SK-N-SH (cell line): ENCODE measurements at regions not wholly inside any gene's neighbourhood (a gene's known extent, or its start where the extent isn't known, plus 50 kb on each side); places are given as distances from the start of the nearest gene placed in this dataset.

Experiments used
- CTCF ChIA-PET: fragments of 300-600, 350-600 bp; formaldehyde crosslinking; extraction: SDS; loops from one replicate; lab custom pipeline; 2021; lab: Yijun Ruan, JAX
- POLR2A ChIA-PET: fragments of 350-600 bp; sonication (Branson Sonifier 250); formaldehyde crosslinking; extraction: SDS; loops from one replicate; lab custom pipeline; 2020; ENCODE audit warnings: antibody characterized with exemption, inconsistent platforms; lab: Yijun Ruan, JAX
- DNase-seq: peaks from one replicate; pipeline ENCODE4 v3.0.0; 2012
- H2AFZ ChIP-seq: fragments of 200-600 bp; sonication (generic); 2 replicates; pipeline ENCODE4 v1.8.1; 2016; ENCODE audit warnings: antibody characterized with exemption, mild to moderate bottlenecking, low read depth
- H3F3A ChIP-seq: fragments of 200-600 bp; sonication (generic); replicated peaks from 2 replicates; pipeline ENCODE3; 2016; ENCODE audit warnings: antibody characterized with exemption, mild to moderate bottlenecking; ENCODE audit not compliant: insufficient read depth
- H3K27ac ChIP-seq, 2 experiments: fragments of 200-500 bp in 1 of 2; fragments of 200-600 bp in 1 of 2; sonication (Bioruptor generic) in 1 of 2; sonication (generic), shearing (Covaris generic) in 1 of 2; 2 replicates each; pipeline versions ENCODE4 v1.5.1 to v1.6.1; 2014 to 2016; ENCODE audit warnings: low read depth in 2 of 2, inconsistent platforms in 1 of 2, low read length in 1 of 2, mild to moderate bottlenecking in 1 of 2, mixed read lengths in 1 of 2
- H3K27me3 ChIP-seq: fragments of 200-600 bp; sonication (generic), shearing (Covaris generic); 2 replicates; pipeline ENCODE4 v1.6.1; 2016; ENCODE audit warnings: mixed run types; ENCODE audit not compliant: insufficient read depth
- H3K36me3 ChIP-seq, 2 experiments: fragments of 200-500 bp in 1 of 2; fragments of 200-600 bp in 1 of 2; sonication (Bioruptor generic) in 1 of 2; sonication (generic) in 1 of 2; replicated peaks in 1 of 2; 2 replicates each; pipeline versions ENCODE3 to v1.5.1; 2014 to 2016; ENCODE audit warnings: low read length in 1 of 2, mild to moderate bottlenecking in 1 of 2; ENCODE audit not compliant: insufficient read depth in 2 of 2, control insufficient read depth in 1 of 2
- H3K4me1 ChIP-seq, 2 experiments: fragments of 200-500 bp in 1 of 2; fragments of 200-600 bp in 1 of 2; sonication (Bioruptor generic) in 1 of 2; sonication (generic), shearing (Covaris generic) in 1 of 2; 2 replicates each; pipeline versions ENCODE4 v1.5.1 to v1.6.1; 2014 to 2016; ENCODE audit warnings: low read depth in 1 of 2, low read length in 1 of 2, mixed run types in 1 of 2; ENCODE audit not compliant: insufficient read depth in 2 of 2, control insufficient read depth in 1 of 2
- H3K4me2 ChIP-seq: fragments of 200-600 bp; sonication (generic), shearing (Covaris generic); 2 replicates; pipeline ENCODE4 v1.6.1; 2017; ENCODE audit warnings: mixed run types
- H3K4me3 ChIP-seq, 2 experiments: fragments of 200-500 bp in 1 of 2; fragments of 200-600 bp in 1 of 2; sonication (Bioruptor generic) in 1 of 2; sonication (generic), shearing (Covaris generic) in 1 of 2; 2 replicates each; pipeline versions ENCODE4 v1.5.1 to v1.8.1; 2014 to 2016; ENCODE audit warnings: low read depth in 2 of 2, inconsistent platforms in 1 of 2, low read length in 1 of 2, mild to moderate bottlenecking in 1 of 2, mixed read lengths in 1 of 2, moderate library complexity in 1 of 2
- H3K79me2 ChIP-seq: fragments of 200-600 bp; sonication (generic); 2 replicates; pipeline ENCODE4 v1.8.1; 2017; ENCODE audit warnings: mild to moderate bottlenecking; ENCODE audit not compliant: insufficient read depth
- H3K9ac ChIP-seq: fragments of 200-600 bp; sonication (generic); 2 replicates; pipeline ENCODE4 v1.6.1; 2017; ENCODE audit warnings: mixed run types
- H3K9me2 ChIP-seq: fragments of 200-600 bp; sonication (generic); 2 replicates; pipeline ENCODE4 v1.6.1; 2017; ENCODE audit warnings: mixed run types
- H3K9me3 ChIP-seq: fragments of 200-600 bp; sonication (generic); 2 replicates; pipeline ENCODE4 v1.6.1; 2017; ENCODE audit warnings: mixed run types, mild to moderate bottlenecking, moderate library complexity
- H4K20me1 ChIP-seq: fragments of 200-600 bp; sonication (generic); 2 replicates; pipeline ENCODE4 v1.6.1; 2017; ENCODE audit warnings: mild to moderate bottlenecking, mixed run types; ENCODE audit not compliant: insufficient read depth
- CTCF ChIP-seq: fragments of 200-600 bp; sonication (generic); IDR thresholded peaks from 2 replicates; pipeline ENCODE4 v1.6.1; 2017; ENCODE audit warnings: antibody characterized with exemption, mild to moderate bottlenecking, moderate library complexity
- EP300 ChIP-seq, 2 experiments: IDR thresholded peaks; 2 replicates each; pipeline versions ENCODE4 v1.4.0 to v1.6.1; 2012; ENCODE audit warnings: borderline replicate concordance in 1 of 2, low read depth in 1 of 2, low read length in 1 of 2
- FOSL2 ChIP-seq: IDR thresholded peaks from 2 replicates; pipeline ENCODE4 v1.4.0; 2012; ENCODE audit warnings: low read depth, mild to moderate bottlenecking, moderate library complexity, borderline replicate concordance
- FOXJ3 ChIP-seq: sonication (generic); formaldehyde crosslinking; IDR thresholded peaks from 2 replicates; pipeline ENCODE4 v1.5.1; 2020; ENCODE audit warnings: mild to moderate bottlenecking, missing genetic modification reagents
- GABPA ChIP-seq: IDR thresholded peaks from 2 replicates; pipeline ENCODE4 v1.4.0; 2012; ENCODE audit warnings: low read depth, mild to moderate bottlenecking
- IRF3 ChIP-seq: fragments of 150-350 bp; IDR thresholded peaks from 2 replicates; pipeline ENCODE4 v1.6.1; 2016; ENCODE audit warnings: mild to moderate bottlenecking, low read depth, low read length
- MXI1 ChIP-seq: IDR thresholded peaks from 2 replicates; pipeline ENCODE4 v1.6.1; 2012; ENCODE audit warnings: mild to moderate bottlenecking, low read depth, low read length, improper control_type of control experiment
- RAD21 ChIP-seq: IDR thresholded peaks from 2 replicates; pipeline ENCODE4 v1.6.1; 2012; ENCODE audit warnings: mild to moderate bottlenecking, low read length
- RFX5 ChIP-seq: IDR thresholded peaks from 2 replicates; pipeline ENCODE4 v1.6.1; 2012; ENCODE audit warnings: mild to moderate bottlenecking, improper control_type of control experiment, low read length
- SMC3 ChIP-seq: IDR thresholded peaks from 2 replicates; pipeline ENCODE4 v1.6.1; 2012; ENCODE audit warnings: low read depth, low read length, improper control_type of control experiment
- TAF1 ChIP-seq: IDR thresholded peaks from 2 replicates; pipeline ENCODE4 v1.6.1; 2012; ENCODE audit warnings: low read depth, mild to moderate bottlenecking, low read length, moderate library complexity, borderline replicate concordance
- YY1 ChIP-seq: IDR thresholded peaks from 2 replicates; pipeline ENCODE4 v1.4.0; 2012; ENCODE audit warnings: low read depth, mild to moderate bottlenecking
- WGBS: methylation state at CpG from one replicate; pipeline ENCODE4 v1.1.6; 2017; ENCODE audit warnings: low lambda C conversion rate; 5-methylcytosine and 5-hydroxymethylcytosine counted together

GRCh38 chr5:74429495-74429894 lies 211.0 kb downstream of the ENC1 start (continued):
- no peak for TF ChIP-seq CTCF
- no peak for TF ChIP-seq YY1
- no peak for TF ChIP-seq TAF1
- no peak for TF ChIP-seq MXI1
- TF ChIP-seq IRF3, result no peak
- no peak for TF ChIP-seq RFX5
- no peak for TF ChIP-seq EP300 (IDR thresholded peaks at IDR 0.05; ENCODE audit: borderline replicate concordance in 1 of 2, low read depth in 1 of 2, low read length in 1 of 2)

- Histone ChIP-seq H4K20me1 (no peaks in the 10 kb centered on the region), H3K27me3 (no peaks in the 10 kb centered on the region), H2AFZ (no peak overlapping the region), H3K9me2 (no peaks in the 10 kb centered on the region), H3K79me2 (no peaks in the 10 kb centered on the region), H3K9ac (no peak overlapping the region), H3F3A (no peaks in the 10 kb centered on the region), H3K4me1 (peaks cover 0 to 15% of the 10 kb centered on the region in 2 experiments; a peak in 2 of 4 replicates), H3K4me3 (no peak overlapping the region), H3K36me3 (no peaks in the 10 kb centered on the region), H3K9me3 (no peaks in the 10 kb centered on the region), H3K27ac (no peak overlapping the region), H3K4me2 (no peak overlapping the region)
- ChIA-PET CTCF (no interaction called here), POLR2A (interaction anchor here (0.6 kb wide), 1 partner anchor 90 kb away, joined by 4 read pairs; no protein-coding TSS in a partner anchor)
- DNase-seq, result no peak
- 52% methylated on average over 2 of the region's 2 CpGs for WGBS
- no peak for TF ChIP-seq CTCF
- no peak for TF ChIP-seq GABPA
- TF ChIP-seq TAF1, result no peak
- TF ChIP-seq RAD21, result no peak
- TF ChIP-seq FOXJ3 (CRISPR knock-in tag), result no peak
- no peak for TF ChIP-seq SMC3
- TF ChIP-seq FOSL2, result no peak
These were observed 211.7 kb downstream of the ENC1 start for GRCh38 chr5:74428876-74429275.
